Esophagus muscularis mucosa (tissue), 4 donors: ENCODE measurements at regions not wholly inside any gene's neighbourhood (a gene's known extent, or its start where the extent isn't known, plus 50 kb on each side); places are given as distances from the start of the nearest gene placed in this dataset.

ENCODE experiments used
- DNase-seq: peaks from one replicate; pipeline ENCODE4 v3.0.0-alpha.2; 2017; ENCODE audit errors: extremely low spot score
- H3K27ac ChIP-seq, 4 donors: fragments of 200-600 bp; sonication (generic); replicated peaks in 1 of 4; 1 replicate in 3 of 4; 2 replicates in 1 of 4; pipeline ENCODE4 v1.5.1; 2016 to 2019; ENCODE audit warnings: mild to moderate bottlenecking in 1 of 4
- H3K27me3 ChIP-seq, 4 donors: fragments of 200-600 bp; sonication (generic); one replicate each; pipeline versions ENCODE4 v1.5.1 to v1.6.0; 2016 to 2019
- H3K36me3 ChIP-seq, 4 donors: fragments of 200-600 bp; sonication (generic); one replicate each; pipeline ENCODE4 v1.5.1; 2016 to 2019
- H3K4me1 ChIP-seq, 4 donors: fragments of 200-600 bp; sonication (generic); one replicate each; pipeline ENCODE4 v1.5.1; 2016 to 2019
- H3K4me3 ChIP-seq, 4 donors: fragments of 200-600 bp; sonication (generic); 1 replicate in 2 of 4; 2 replicates in 2 of 4; pipeline ENCODE4 v1.5.1; 2016 to 2019; ENCODE audit warnings: mild to moderate bottlenecking in 4 of 4, moderate library complexity in 1 of 4
- H3K9me3 ChIP-seq, 4 donors: fragments of 200-600 bp; sonication (generic); 1 replicate in 3 of 4; 2 replicates in 1 of 4; pipeline ENCODE4 v1.5.1; 2016 to 2019
- CTCF ChIP-seq, 3 experiments: fragments of 200-600 bp in 2 of 3; fragments of 450-650 bp in 1 of 3; sonication (generic) in 2 of 3; IDR thresholded peaks; one replicate each; pipeline ENCODE4 v1.5.1; 2017 to 2019; ENCODE audit warnings: antibody characterized with exemption in 3 of 3, mild to moderate bottlenecking in 2 of 3, moderate library complexity in 1 of 3
- EP300 ChIP-seq: sonication (generic); formaldehyde crosslinking; IDR thresholded peaks from one replicate; pipeline ENCODE4 v1.6.1; 2017; ENCODE audit warnings: antibody characterized with exemption
- POLR2A ChIP-seq: fragments of 450-650 bp; IDR thresholded peaks from one replicate; pipeline ENCODE4 v1.6.1; 2017; ENCODE audit warnings: antibody characterized with exemption, moderate library complexity, mild to moderate bottlenecking, low read depth
- POLR2AphosphoS5 ChIP-seq, 2 donors: sonication (generic); formaldehyde crosslinking; IDR thresholded peaks; one replicate each; pipeline ENCODE4 v1.6.1; 2017; ENCODE audit warnings: antibody characterized with exemption in 2 of 2
- WGBS: methylation state at CpG from one replicate; pipeline ENCODE4 v1.1.5; 2018; 5-methylcytosine and 5-hydroxymethylcytosine counted together
- intact Hi-C: fragments of 100-400 bp; cut with DNase I; formaldehyde crosslinking; loops from one replicate; pipeline ENCODE4 v1.15.1; 2023

GRCh38 chr7:10401793-10402192 lies 571.9 kb upstream of the PHF14 start:
- H3K4me1 ChIP-seq = no peaks in the 10 kb centered on the region

GRCh38 chr7:10412422-10413019 lies 561.2 kb upstream of the PHF14 start:
- TF ChIP-seq POLR2A (no peak), CTCF (IDR thresholded peaks at IDR 0.05) (peak; percentile 37 to 71 (median 62)), POLR2AphosphoS5 (IDR thresholded peaks at IDR 0.05) (no peak)
- no peak for DNase-seq
- no peak overlapping the region for H3K4me3 ChIP-seq
- intact Hi-C loops = loop anchor here (5.0 kb wide), 1 partner anchor 1995 kb away; no protein-coding TSS in a partner anchor
- 5% methylated on average over 3 of the region's 3 CpGs for WGBS
- no peaks in the 10 kb centered on the region for H3K4me1 ChIP-seq
- no peak overlapping the region for H3K27ac ChIP-seq
- no peaks in the 10 kb centered on the region for H3K36me3 ChIP-seq
- no peaks in the 10 kb centered on the region for H3K27me3 ChIP-seq
- no peaks in the 10 kb centered on the region for H3K9me3 ChIP-seq

More at GRCh38 chr7:10401793-10402192, 571.9 kb upstream of the PHF14 start:
- no peak overlapping the region for H3K4me3 ChIP-seq
- peaks cover 0 to 24% (median 14%) of the 10 kb centered on the region in 4 donors for H3K9me3 ChIP-seq
- H3K27me3 ChIP-seq = no peaks in the 10 kb centered on the region
- H3K36me3 ChIP-seq = no peaks in the 10 kb centered on the region
- no peak overlapping the region for H3K27ac ChIP-seq
- intact Hi-C loops = no loop called here
- DNase-seq = no peak
- TF ChIP-seq EP300 (no peak), POLR2AphosphoS5 (IDR thresholded peaks at IDR 0.05) (no peak)

- Histone ChIP-seq H3K4me3 (no peak overlapping the region), H3K27me3 (no peaks in the 10 kb centered on the region), H3K27ac (no peak overlapping the region), H3K36me3 (no peaks in the 10 kb centered on the region), H3K9me3 (no peaks in the 10 kb centered on the region), H3K4me1 (no peaks in the 10 kb centered on the region)
- DNase-seq = no peak
- 45% methylated on average over 2 of the region's 2 CpGs for WGBS
- TF ChIP-seq POLR2AphosphoS5 (IDR thresholded peaks at IDR 0.05) = no peak
- TF ChIP-seq CTCF (IDR thresholded peaks at IDR 0.05) = no peak
- no peak for TF ChIP-seq POLR2A
- no peak for TF ChIP-seq EP300
- intact Hi-C loops = no loop called here
These were observed 554.7 kb upstream of the PHF14 start for GRCh38 chr7:10418985-10419384.

- 22% methylated on average over 2 of the region's 2 CpGs for WGBS
- H3K4me1 ChIP-seq = peaks cover 0 to 4% (median 0%) of the 10 kb centered on the region in 4 donors
- intact Hi-C loops = no loop called here
- no peak overlapping the region for H3K27ac ChIP-seq
- DNase-seq = no peak
- H3K4me3 ChIP-seq = no peak overlapping the region
- H3K27me3 ChIP-seq = no peaks in the 10 kb centered on the region
- TF ChIP-seq CTCF (IDR thresholded peaks at IDR 0.05) (no peak), EP300 (no peak), POLR2A (no peak), POLR2AphosphoS5 (IDR thresholded peaks at IDR 0.05) (no peak)
- no peaks in the 10 kb centered on the region for H3K36me3 ChIP-seq
- no peaks in the 10 kb centered on the region for H3K9me3 ChIP-seq
These were observed 544.6 kb upstream of the PHF14 start for GRCh38 chr7:10429031-10429430.

GRCh38 chr7:10429511-10429910 lies 544.2 kb upstream of the PHF14 start:
- no peak overlapping the region for H3K4me3 ChIP-seq
- peaks cover 0 to 4% (median 0%) of the 10 kb centered on the region in 4 donors for H3K4me1 ChIP-seq
- intact Hi-C loops = no loop called here
- H3K27me3 ChIP-seq = no peaks in the 10 kb centered on the region
- no peaks in the 10 kb centered on the region for H3K36me3 ChIP-seq
- WGBS = 18% methylated on average over 1 of the region's 1 CpG
- no peak overlapping the region for H3K27ac ChIP-seq
- TF ChIP-seq CTCF (IDR thresholded peaks at IDR 0.05) (no peak), POLR2AphosphoS5 (IDR thresholded peaks at IDR 0.05) (no peak), EP300 (no peak), POLR2A (no peak)
- no peak for DNase-seq
- no peaks in the 10 kb centered on the region for H3K9me3 ChIP-seq
